BJ (cell line): ENCODE measurements at regions not wholly inside any gene's neighbourhood (a gene's known extent, or its start where the extent isn't known, plus 50 kb on each side); places are given as distances from the start of the nearest gene placed in this dataset.

Experiments
- CTCF ChIA-PET: fragments of 350-600 bp; formaldehyde crosslinking; extraction: SDS; loops from one replicate; lab custom pipeline; 2021; ENCODE audit warnings: antibody characterized with exemption, inconsistent platforms; lab: Yijun Ruan, JAX
- POLR2A ChIA-PET: fragments of 300-600 bp; sonication (Branson Sonifier 250); formaldehyde crosslinking; extraction: SDS; loops from one replicate; lab custom pipeline; 2021; ENCODE audit warnings: antibody characterized with exemption; lab: Charles Lee
- DNase-seq: peaks from one replicate; pipeline ENCODE4 v3.0.0-alpha.2; 2011; ENCODE audit warnings: low read depth
- H3K27me3 ChIP-seq: 2 replicates; pipeline ENCODE4 v1.6.0; 2011; ENCODE audit warnings: low read length; ENCODE audit not compliant: control insufficient read depth, insufficient read depth
- H3K36me3 ChIP-seq: 2 replicates; pipeline ENCODE4 v1.5.1; 2011; ENCODE audit warnings: low read length; ENCODE audit not compliant: control insufficient read depth, insufficient read depth
- H3K4me3 ChIP-seq: 2 replicates; pipeline ENCODE4 v1.5.1; 2011; ENCODE audit warnings: low read depth, mild to moderate bottlenecking, control low read depth, low read length
- CTCF ChIP-seq: IDR thresholded peaks from 2 replicates; pipeline ENCODE4 v1.5.1; 2011; ENCODE audit warnings: low read depth, mild to moderate bottlenecking, control low read depth, inconsistent platforms, low read length, moderate library complexity; ENCODE audit not compliant: insufficient read depth

DNA sequence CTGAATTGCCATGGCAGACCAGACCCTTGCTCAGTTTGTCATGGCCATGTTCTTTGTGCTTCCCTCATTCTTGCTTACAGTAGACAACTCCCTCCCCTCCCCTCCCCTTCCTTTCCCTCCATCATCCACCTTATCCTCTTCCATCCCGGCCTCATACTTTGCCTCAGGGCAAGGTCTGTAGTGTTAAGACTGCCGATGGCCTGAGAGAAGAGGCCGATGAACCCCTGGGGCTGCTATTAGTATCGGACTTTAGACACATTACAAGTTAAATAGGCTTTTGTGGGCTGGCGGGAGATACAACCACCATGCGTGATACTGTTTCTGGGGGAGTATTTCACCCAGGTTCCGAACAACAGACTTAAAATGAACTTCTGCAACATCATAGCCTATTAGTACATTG, 364.5 kb upstream of the ZFHX3 start:
- no peaks in the 10 kb centered on the region for H3K36me3 ChIP-seq
- no peak overlapping the region for H3K4me3 ChIP-seq
- no peaks in the 10 kb centered on the region for H3K27me3 ChIP-seq
- TF ChIP-seq CTCF = no peak
- ChIA-PET POLR2A (no interaction called here), CTCF (no interaction called here)
- no peak for DNase-seq

DNA sequence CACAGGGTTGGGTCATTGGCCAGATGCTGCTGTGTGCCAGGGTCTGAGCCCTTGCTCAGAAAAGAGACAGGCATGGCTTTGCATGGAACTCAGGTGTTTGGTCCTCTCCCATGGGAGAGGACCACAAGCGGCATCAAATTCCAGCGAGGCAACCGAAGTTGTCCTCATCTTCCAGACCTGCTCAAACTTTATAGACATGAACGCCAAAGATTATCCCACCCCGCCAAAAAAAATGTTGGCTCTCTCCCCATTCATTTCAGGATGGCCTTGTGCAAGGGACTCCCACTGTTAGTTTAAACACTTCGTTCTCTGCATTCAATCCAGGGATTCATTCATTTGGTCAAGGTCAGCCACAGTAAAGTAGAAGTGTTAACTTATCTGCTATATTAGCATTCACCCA, 360.8 kb upstream of the ZFHX3 start:
- H3K4me3 ChIP-seq = no peak overlapping the region
- H3K36me3 ChIP-seq = no peaks in the 10 kb centered on the region
- ChIA-PET CTCF (no interaction called here), POLR2A (no interaction called here)
- no peak for TF ChIP-seq CTCF
- DNase-seq = no peak
- no peaks in the 10 kb centered on the region for H3K27me3 ChIP-seq

GRCh38 chr16:73408311-73408710, 360.4 kb upstream of the ZFHX3 start:
- Histone ChIP-seq H3K36me3 (no peaks in the 10 kb centered on the region), H3K4me3 (no peak overlapping the region), H3K27me3 (no peaks in the 10 kb centered on the region)
- CTCF ChIA-PET = no interaction called here
- DNase-seq = no peak
- no peak for TF ChIP-seq CTCF
- POLR2A ChIA-PET = no interaction called here

GRCh38 chr16:73405851-73406250, 357.9 kb upstream of the ZFHX3 start:
- ChIA-PET POLR2A (no interaction called here), CTCF (no interaction called here)
- no peak for TF ChIP-seq CTCF
- Histone ChIP-seq H3K27me3 (no peaks in the 10 kb centered on the region), H3K36me3 (no peaks in the 10 kb centered on the region), H3K4me3 (no peak overlapping the region)
- DNase-seq = peak; percentile 3

DNA sequence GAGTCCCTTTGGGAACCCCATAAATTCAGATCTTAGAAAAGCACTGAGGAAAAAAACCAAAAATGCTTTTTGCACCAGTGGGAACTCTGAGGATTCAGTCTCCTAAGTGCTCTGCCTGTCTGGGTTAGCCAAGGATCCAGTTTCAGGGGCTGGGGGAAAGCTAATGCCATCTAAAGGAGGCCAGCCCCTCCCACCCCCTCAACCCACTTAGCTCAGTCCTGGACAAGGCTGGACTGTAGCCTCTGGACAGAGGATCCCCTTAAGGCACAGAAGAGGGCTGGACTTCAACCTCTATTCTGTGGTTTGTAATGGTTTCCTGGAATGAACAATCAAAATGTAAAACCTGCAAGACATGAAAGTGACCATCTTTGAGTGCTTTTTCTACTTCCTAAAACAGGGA, 356.1 kb upstream of the ZFHX3 start:
- no peak for DNase-seq
- POLR2A ChIA-PET = no interaction called here
- TF ChIP-seq CTCF = no peak

More for the DNA sequence above, 356.1 kb upstream of the ZFHX3 start:
- CTCF ChIA-PET = no interaction called here
- no peak overlapping the region for H3K4me3 ChIP-seq
- H3K36me3 ChIP-seq = no peaks in the 10 kb centered on the region
- no peaks in the 10 kb centered on the region for H3K27me3 ChIP-seq
